ENCODE measurements at regions not wholly inside any gene's neighbourhood (a gene's known extent, or its start where the extent isn't known, plus 50 kb on each side); places are given as distances from the start of the nearest gene placed in this dataset.

DNA sequence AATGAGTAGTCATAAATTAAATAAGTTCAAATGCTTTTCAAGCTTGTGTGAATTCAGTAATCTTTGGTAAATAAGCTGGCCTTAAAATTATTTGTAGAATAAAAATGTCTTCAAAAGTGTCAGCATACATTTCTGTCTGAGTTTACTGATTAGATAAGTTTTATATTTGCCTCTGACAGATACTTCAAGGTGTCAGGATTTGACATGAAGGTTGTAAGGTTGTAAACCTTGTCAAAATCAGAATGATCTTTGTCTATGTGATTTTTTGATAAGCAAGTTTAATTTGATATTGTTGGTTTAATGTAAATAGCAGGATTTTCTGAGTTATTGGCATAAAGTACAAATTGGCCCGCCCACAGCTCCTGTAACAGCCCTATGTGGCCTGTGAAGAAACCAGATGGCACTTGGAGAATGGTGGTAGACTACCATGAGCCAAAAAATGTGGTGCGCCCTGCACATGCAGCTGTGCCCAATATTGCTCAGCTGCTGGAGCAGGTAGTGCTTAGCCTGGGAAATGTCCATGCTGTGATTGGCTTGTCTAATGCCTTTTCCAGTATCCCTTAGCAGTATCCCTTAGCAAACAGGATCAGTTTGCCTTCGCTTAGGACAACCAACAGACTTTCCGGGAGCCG, 188.0 kb upstream of the SPHKAP start:
- TF ChIP-seq, protein P1, sequence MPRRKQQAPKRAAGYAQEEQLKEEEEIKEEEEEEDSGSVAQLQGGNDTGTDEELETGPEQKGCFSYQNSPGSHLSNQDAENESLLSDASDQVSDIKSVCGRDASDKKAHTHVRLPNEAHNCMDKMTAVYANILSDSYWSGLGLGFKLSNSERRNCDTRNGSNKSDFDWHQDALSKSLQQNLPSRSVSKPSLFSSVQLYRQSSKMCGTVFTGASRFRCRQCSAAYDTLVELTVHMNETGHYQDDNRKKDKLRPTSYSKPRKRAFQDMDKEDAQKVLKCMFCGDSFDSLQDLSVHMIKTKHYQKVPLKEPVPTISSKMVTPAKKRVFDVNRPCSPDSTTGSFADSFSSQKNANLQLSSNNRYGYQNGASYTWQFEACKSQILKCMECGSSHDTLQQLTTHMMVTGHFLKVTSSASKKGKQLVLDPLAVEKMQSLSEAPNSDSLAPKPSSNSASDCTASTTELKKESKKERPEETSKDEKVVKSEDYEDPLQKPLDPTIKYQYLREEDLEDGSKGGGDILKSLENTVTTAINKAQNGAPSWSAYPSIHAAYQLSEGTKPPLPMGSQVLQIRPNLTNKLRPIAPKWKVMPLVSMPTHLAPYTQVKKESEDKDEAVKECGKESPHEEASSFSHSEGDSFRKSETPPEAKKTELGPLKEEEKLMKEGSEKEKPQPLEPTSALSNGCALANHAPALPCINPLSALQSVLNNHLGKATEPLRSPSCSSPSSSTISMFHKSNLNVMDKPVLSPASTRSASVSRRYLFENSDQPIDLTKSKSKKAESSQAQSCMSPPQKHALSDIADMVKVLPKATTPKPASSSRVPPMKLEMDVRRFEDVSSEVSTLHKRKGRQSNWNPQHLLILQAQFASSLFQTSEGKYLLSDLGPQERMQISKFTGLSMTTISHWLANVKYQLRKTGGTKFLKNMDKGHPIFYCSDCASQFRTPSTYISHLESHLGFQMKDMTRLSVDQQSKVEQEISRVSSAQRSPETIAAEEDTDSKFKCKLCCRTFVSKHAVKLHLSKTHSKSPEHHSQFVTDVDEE (CRISPR knock-in tag; IDR thresholded peaks at IDR 0.05) = no peak
- TF ChIP-seq ZNF565 (CRISPR knock-in tag; conservative IDR thresholded peaks at IDR 0.05; ENCODE audit: low read depth) = no peak
- TF ChIP-seq CSDC2 (CRISPR knock-in tag; IDR thresholded peaks at IDR 0.05) = no peak
- TF ChIP-seq ZNF70 (CRISPR knock-in tag; IDR thresholded peaks at IDR 0.05) = no peak
- TF ChIP-seq BACH2 (CRISPR knock-in tag; IDR thresholded peaks at IDR 0.05; ENCODE audit: borderline replicate concordance) = no peak
- no peak for TF ChIP-seq ZFP3 (CRISPR knock-in tag; IDR thresholded peaks at IDR 0.05)
- no peak for TF ChIP-seq ZFP30 (CRISPR knock-in tag; IDR thresholded peaks at IDR 0.05)
- TF ChIP-seq OSR1 (CRISPR knock-in tag; IDR thresholded peaks at IDR 0.05) = no peak
- TF ChIP-seq PPARA (CRISPR knock-in tag; IDR thresholded peaks at IDR 0.05; ENCODE audit: borderline replicate concordance) = no peak
- no peak for TF ChIP-seq ZC3H10 (CRISPR knock-in tag; IDR thresholded peaks at IDR 0.05)
- TF ChIP-seq ESRRG (CRISPR knock-in tag; IDR thresholded peaks at IDR 0.05) = no peak
- TF ChIP-seq ISL1 (CRISPR knock-in tag; IDR thresholded peaks at IDR 0.05) = no peak
- TF ChIP-seq, protein P2, sequence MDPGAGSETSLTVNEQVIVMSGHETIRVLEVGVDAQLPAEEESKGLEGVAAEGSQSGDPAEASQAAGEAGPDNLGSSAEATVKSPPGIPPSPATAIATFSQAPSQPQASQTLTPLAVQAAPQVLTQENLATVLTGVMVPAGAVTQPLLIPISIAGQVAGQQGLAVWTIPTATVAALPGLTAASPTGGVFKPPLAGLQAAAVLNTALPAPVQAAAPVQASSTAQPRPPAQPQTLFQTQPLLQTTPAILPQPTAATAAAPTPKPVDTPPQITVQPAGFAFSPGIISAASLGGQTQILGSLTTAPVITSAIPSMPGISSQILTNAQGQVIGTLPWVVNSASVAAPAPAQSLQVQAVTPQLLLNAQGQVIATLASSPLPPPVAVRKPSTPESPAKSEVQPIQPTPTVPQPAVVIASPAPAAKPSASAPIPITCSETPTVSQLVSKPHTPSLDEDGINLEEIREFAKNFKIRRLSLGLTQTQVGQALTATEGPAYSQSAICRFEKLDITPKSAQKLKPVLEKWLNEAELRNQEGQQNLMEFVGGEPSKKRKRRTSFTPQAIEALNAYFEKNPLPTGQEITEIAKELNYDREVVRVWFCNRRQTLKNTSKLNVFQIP (CRISPR knock-in tag; IDR thresholded peaks at IDR 0.05; ENCODE audit: borderline replicate concordance, low read depth) = no peak
- no peak for TF ChIP-seq ARNTL (CRISPR knock-in tag; IDR thresholded peaks at IDR 0.05; ENCODE audit: borderline replicate concordance, low read depth)
- no peak for TF ChIP-seq TCF4 (CRISPR knock-in tag; IDR thresholded peaks at IDR 0.05; ENCODE audit: borderline replicate concordance)
- no peak for TF ChIP-seq RARB (CRISPR knock-in tag; IDR thresholded peaks at IDR 0.05)
- no peak for TF ChIP-seq TOX (CRISPR knock-in tag; IDR thresholded peaks at IDR 0.05; ENCODE audit: borderline replicate concordance)
- TF ChIP-seq SNAI2 (CRISPR knock-in tag; IDR thresholded peaks at IDR 0.05) = no peak

DNA sequence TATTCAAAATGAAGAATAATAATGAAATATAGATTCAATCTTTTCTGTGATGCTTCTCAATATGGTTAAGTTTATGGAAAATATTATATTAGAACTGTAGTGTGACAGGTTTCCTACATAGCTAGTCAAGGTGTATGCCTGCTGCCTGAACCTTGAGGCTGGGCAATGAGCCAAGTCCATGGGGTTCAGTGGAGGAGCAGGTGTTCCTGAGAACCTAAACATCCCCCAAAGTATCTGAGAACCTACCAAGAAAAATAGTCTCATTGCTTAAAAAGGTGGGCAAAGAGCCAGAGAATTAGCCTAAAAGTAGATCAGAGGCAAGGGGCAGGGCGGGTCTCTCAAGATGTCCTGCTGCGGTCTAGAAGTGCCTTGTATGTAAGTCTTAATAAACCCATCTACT, 185.9 kb upstream of the SPHKAP start:
- TF ChIP-seq BACH2 (CRISPR knock-in tag; IDR thresholded peaks at IDR 0.05; ENCODE audit: borderline replicate concordance) (no peak), ARNTL (CRISPR knock-in tag; IDR thresholded peaks at IDR 0.05; ENCODE audit: borderline replicate concordance, low read depth) (no peak), ZC3H10 (CRISPR knock-in tag; IDR thresholded peaks at IDR 0.05) (no peak), PPARA (CRISPR knock-in tag; IDR thresholded peaks at IDR 0.05; ENCODE audit: borderline replicate concordance) (no peak), OSR1 (CRISPR knock-in tag; IDR thresholded peaks at IDR 0.05) (no peak), ESRRG (CRISPR knock-in tag; IDR thresholded peaks at IDR 0.05) (no peak), GLIS3 (CRISPR knock-in tag; IDR thresholded peaks at IDR 0.05) (no peak), ZFP3 (CRISPR knock-in tag; IDR thresholded peaks at IDR 0.05) (no peak), CSDC2 (CRISPR knock-in tag; IDR thresholded peaks at IDR 0.05) (no peak), ISL1 (CRISPR knock-in tag; IDR thresholded peaks at IDR 0.05) (no peak), TOX (CRISPR knock-in tag; IDR thresholded peaks at IDR 0.05; ENCODE audit: borderline replicate concordance) (no peak), ZFP30 (CRISPR knock-in tag; IDR thresholded peaks at IDR 0.05) (no peak)
- TF ChIP-seq, protein P1 (CRISPR knock-in tag; IDR thresholded peaks at IDR 0.05) = no peak
- TF ChIP-seq, protein P3, sequence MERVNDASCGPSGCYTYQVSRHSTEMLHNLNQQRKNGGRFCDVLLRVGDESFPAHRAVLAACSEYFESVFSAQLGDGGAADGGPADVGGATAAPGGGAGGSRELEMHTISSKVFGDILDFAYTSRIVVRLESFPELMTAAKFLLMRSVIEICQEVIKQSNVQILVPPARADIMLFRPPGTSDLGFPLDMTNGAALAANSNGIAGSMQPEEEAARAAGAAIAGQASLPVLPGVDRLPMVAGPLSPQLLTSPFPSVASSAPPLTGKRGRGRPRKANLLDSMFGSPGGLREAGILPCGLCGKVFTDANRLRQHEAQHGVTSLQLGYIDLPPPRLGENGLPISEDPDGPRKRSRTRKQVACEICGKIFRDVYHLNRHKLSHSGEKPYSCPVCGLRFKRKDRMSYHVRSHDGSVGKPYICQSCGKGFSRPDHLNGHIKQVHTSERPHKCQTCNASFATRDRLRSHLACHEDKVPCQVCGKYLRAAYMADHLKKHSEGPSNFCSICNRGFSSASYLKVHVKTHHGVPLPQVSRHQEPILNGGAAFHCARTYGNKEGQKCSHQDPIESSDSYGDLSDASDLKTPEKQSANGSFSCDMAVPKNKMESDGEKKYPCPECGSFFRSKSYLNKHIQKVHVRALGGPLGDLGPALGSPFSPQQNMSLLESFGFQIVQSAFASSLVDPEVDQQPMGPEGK (CRISPR knock-in tag; IDR thresholded peaks at IDR 0.05; ENCODE audit: borderline replicate concordance) = no peak
- TF ChIP-seq, protein P4, sequence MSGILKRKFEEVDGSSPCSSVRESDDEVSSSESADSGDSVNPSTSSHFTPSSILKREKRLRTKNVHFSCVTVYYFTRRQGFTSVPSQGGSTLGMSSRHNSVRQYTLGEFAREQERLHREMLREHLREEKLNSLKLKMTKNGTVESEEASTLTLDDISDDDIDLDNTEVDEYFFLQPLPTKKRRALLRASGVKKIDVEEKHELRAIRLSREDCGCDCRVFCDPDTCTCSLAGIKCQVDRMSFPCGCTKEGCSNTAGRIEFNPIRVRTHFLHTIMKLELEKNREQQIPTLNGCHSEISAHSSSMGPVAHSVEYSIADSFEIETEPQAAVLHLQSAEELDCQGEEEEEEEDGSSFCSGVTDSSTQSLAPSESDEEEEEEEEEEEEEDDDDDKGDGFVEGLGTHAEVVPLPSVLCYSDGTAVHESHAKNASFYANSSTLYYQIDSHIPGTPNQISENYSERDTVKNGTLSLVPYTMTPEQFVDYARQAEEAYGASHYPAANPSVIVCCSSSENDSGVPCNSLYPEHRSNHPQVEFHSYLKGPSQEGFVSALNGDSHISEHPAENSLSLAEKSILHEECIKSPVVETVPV (CRISPR knock-in tag; IDR thresholded peaks at IDR 0.05) = no peak
- ATAC-seq = no peak

More for the DNA sequence above, 188.0 kb upstream of the SPHKAP start:
- no peak for ATAC-seq

Measured in SK-N-SH treated with all-trans-retinoic acid at 6 μM for 48 hours (cell line).